ENCODE measurements at regions not wholly inside any gene's neighbourhood (a gene's known extent, or its start where the extent isn't known, plus 50 kb on each side); places are given as distances from the start of the nearest gene placed in this dataset.
"Not testable (repeated sequence)": the region's sequence is repeated elsewhere in the genome, so short reads cannot be mapped to it uniquely, and the experiment has no call there.

GRCh38 chr13:48819899-48820298 is 155.8 kb upstream of the FNDC3A start:
- no peaks in the 10 kb centered on the region for H3K9me3 ChIP-seq (ENCODE audit: control insufficient read depth in 5 of 5, low read length in 5 of 5)
- H3K27ac ChIP-seq (ENCODE audit: low read depth, low read length) = no peak overlapping the region
- no peak overlapping the region for H3K9ac ChIP-seq (ENCODE audit: low read length in 5 of 5)
- no peak overlapping the region for H3K4me3 ChIP-seq (ENCODE audit: low read depth in 1 of 5, low read length in 5 of 5)
- H3K4me1 ChIP-seq (ENCODE audit: control insufficient read depth in 5 of 5, insufficient read depth in 5 of 5, low read length in 5 of 5) = peaks cover 0 to 5% (median 0%) of the 10 kb centered on the region in 5 donors
- no peaks in the 10 kb centered on the region for H3K27me3 ChIP-seq (ENCODE audit: control insufficient read depth in 5 of 5, insufficient read depth in 4 of 5, low read length in 5 of 5)
- no peaks in the 10 kb centered on the region for H3K36me3 ChIP-seq (ENCODE audit: control insufficient read depth in 5 of 5, insufficient read depth in 5 of 5, low read length in 5 of 5)

DNA sequence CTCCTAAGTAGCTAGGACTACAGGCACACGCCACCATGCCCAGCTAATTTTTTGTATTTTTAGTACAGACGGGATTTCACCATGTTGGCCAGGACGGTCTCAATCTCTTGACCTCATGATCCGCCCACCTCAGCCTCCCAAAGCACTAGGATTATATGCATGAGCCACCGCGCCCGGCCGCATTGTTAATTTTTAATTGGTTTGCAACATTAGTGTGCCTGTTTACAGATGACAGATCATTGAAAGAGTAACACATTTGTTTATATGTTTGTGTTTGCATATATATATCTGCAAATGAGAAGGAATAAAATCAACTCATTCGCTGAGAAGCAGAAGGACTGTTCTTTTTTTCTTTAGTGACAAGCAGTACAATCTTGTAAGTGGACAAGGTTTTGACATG is 152.2 kb upstream of the FNDC3A start:
- H3K4me1 ChIP-seq (ENCODE audit: control insufficient read depth in 5 of 5, insufficient read depth in 5 of 5, low read length in 5 of 5); H3K4me3 ChIP-seq (ENCODE audit: low read depth in 1 of 5, low read length in 5 of 5); H3K9ac ChIP-seq (ENCODE audit: low read length in 5 of 5); H3K27me3 ChIP-seq (ENCODE audit: control insufficient read depth in 5 of 5, insufficient read depth in 4 of 5, low read length in 5 of 5); H3K36me3 ChIP-seq (ENCODE audit: control insufficient read depth in 5 of 5, insufficient read depth in 5 of 5, low read length in 5 of 5); H3K27ac ChIP-seq (ENCODE audit: low read depth, low read length): not testable (repeated sequence)
- peaks cover 2 to 19% (median 14%) of the 10 kb centered on the region in 5 donors for H3K9me3 ChIP-seq (ENCODE audit: control insufficient read depth in 5 of 5, low read length in 5 of 5)

DNA sequence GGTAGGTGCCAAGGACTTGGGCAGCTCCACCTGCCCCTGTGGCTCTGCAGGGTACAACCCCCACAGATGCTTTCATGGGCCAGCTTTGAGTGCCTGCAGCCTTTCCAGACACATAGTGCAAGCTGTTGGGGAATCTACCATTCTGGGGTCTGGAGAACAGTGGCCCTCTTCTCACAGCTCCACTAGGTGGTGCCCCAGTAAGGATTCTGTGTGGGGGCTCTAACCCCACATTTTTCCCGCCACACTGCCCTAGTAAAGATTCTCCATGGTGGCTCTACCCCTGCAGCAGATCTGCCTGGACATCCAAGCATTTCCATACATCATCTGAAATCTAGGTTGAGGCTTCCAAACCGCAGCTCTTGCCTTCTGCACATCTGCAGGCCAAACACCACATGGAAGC is 149.7 kb upstream of the FNDC3A start:
- Histone ChIP-seq H3K27me3 (ENCODE audit: control insufficient read depth in 5 of 5, insufficient read depth in 4 of 5, low read length in 5 of 5) (no peaks in the 10 kb centered on the region), H3K4me1 (ENCODE audit: control insufficient read depth in 5 of 5, insufficient read depth in 5 of 5, low read length in 5 of 5) (no peaks in the 10 kb centered on the region), H3K9me3 (ENCODE audit: control insufficient read depth in 5 of 5, low read length in 5 of 5) (peaks cover 2 to 19% (median 14%) of the 10 kb centered on the region in 5 donors), H3K9ac (ENCODE audit: low read length in 5 of 5) (no peak overlapping the region), H3K4me3 (ENCODE audit: low read depth in 1 of 5, low read length in 5 of 5) (no peak overlapping the region), H3K27ac (ENCODE audit: low read depth, low read length) (no peak overlapping the region), H3K36me3 (ENCODE audit: control insufficient read depth in 5 of 5, insufficient read depth in 5 of 5, low read length in 5 of 5) (no peaks in the 10 kb centered on the region)

- not testable (repeated sequence) for H3K4me3 ChIP-seq (ENCODE audit: low read depth in 1 of 5, low read length in 5 of 5); H3K36me3 ChIP-seq (ENCODE audit: control insufficient read depth in 5 of 5, insufficient read depth in 5 of 5, low read length in 5 of 5); H3K27ac ChIP-seq (ENCODE audit: low read depth, low read length); H3K27me3 ChIP-seq (ENCODE audit: control insufficient read depth in 5 of 5, insufficient read depth in 4 of 5, low read length in 5 of 5); H3K9ac ChIP-seq (ENCODE audit: low read length in 5 of 5); H3K4me1 ChIP-seq (ENCODE audit: control insufficient read depth in 5 of 5, insufficient read depth in 5 of 5, low read length in 5 of 5)
- H3K9me3 ChIP-seq (ENCODE audit: control insufficient read depth in 5 of 5, low read length in 5 of 5) = peaks cover 2 to 23% (median 19%) of the 10 kb centered on the region in 5 donors
Measured at GRCh38 chr13:48826922-48827454, 148.7 kb upstream of the FNDC3A start.

DNA sequence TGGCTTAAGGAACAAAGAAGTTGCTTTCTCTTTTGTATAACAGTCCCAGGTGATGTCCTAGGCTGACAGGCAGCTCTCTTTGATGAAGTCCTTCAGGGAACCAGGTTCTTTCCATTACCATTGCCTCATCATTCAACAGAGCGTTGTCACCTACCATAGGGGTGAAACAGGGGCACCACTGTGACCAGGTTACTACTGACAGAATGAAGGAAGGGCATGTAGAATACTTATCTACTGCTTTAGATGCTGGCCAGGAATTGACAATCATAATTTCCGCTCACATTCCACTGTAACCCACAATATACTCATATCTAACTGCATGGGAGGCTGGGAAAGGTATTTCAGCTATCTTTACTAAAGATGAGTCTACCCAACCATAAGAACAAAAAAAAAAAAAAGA is 148.0 kb upstream of the FNDC3A start:
- Histone ChIP-seq H3K27ac (ENCODE audit: low read depth, low read length) (no peak overlapping the region), H3K4me3 (ENCODE audit: low read depth in 1 of 5, low read length in 5 of 5) (no peak overlapping the region), H3K27me3 (ENCODE audit: control insufficient read depth in 5 of 5, insufficient read depth in 4 of 5, low read length in 5 of 5) (no peaks in the 10 kb centered on the region), H3K4me1 (ENCODE audit: control insufficient read depth in 5 of 5, insufficient read depth in 5 of 5, low read length in 5 of 5) (no peaks in the 10 kb centered on the region), H3K36me3 (ENCODE audit: control insufficient read depth in 5 of 5, insufficient read depth in 5 of 5, low read length in 5 of 5) (no peaks in the 10 kb centered on the region), H3K9ac (ENCODE audit: low read length in 5 of 5) (no peak overlapping the region), H3K9me3 (ENCODE audit: control insufficient read depth in 5 of 5, low read length in 5 of 5) (peaks cover 2 to 24% (median 21%) of the 10 kb centered on the region in 5 donors)

- no peak overlapping the region for H3K9ac ChIP-seq (ENCODE audit: low read length in 5 of 5)
- no peak overlapping the region for H3K27ac ChIP-seq (ENCODE audit: low read depth, low read length)
- H3K27me3 ChIP-seq (ENCODE audit: control insufficient read depth in 5 of 5, insufficient read depth in 4 of 5, low read length in 5 of 5) = no peaks in the 10 kb centered on the region
- H3K4me3 ChIP-seq (ENCODE audit: low read depth in 1 of 5, low read length in 5 of 5) = no peak overlapping the region
- peaks cover 2 to 27% (median 23%) of the 10 kb centered on the region in 5 donors for H3K9me3 ChIP-seq (ENCODE audit: control insufficient read depth in 5 of 5, low read length in 5 of 5)
- H3K4me1 ChIP-seq (ENCODE audit: control insufficient read depth in 5 of 5, insufficient read depth in 5 of 5, low read length in 5 of 5) = no peaks in the 10 kb centered on the region
- no peaks in the 10 kb centered on the region for H3K36me3 ChIP-seq (ENCODE audit: control insufficient read depth in 5 of 5, insufficient read depth in 5 of 5, low read length in 5 of 5)
Measured at GRCh38 chr13:48828962-48829411, 146.7 kb upstream of the FNDC3A start.

- Histone ChIP-seq H3K4me3 (ENCODE audit: low read depth in 1 of 5, low read length in 5 of 5) (no peak overlapping the region), H3K4me1 (ENCODE audit: control insufficient read depth in 5 of 5, insufficient read depth in 5 of 5, low read length in 5 of 5) (no peaks in the 10 kb centered on the region), H3K36me3 (ENCODE audit: control insufficient read depth in 5 of 5, insufficient read depth in 5 of 5, low read length in 5 of 5) (no peaks in the 10 kb centered on the region), H3K9me3 (ENCODE audit: control insufficient read depth in 5 of 5, low read length in 5 of 5) (peaks cover 2 to 30% (median 23%) of the 10 kb centered on the region in 5 donors), H3K9ac (ENCODE audit: low read length in 5 of 5) (no peak overlapping the region), H3K27ac (ENCODE audit: low read depth, low read length) (no peak overlapping the region), H3K27me3 (ENCODE audit: control insufficient read depth in 5 of 5, insufficient read depth in 4 of 5, low read length in 5 of 5) (no peaks in the 10 kb centered on the region)
Measured at GRCh38 chr13:48829536-48829935, 146.2 kb upstream of the FNDC3A start.

GRCh38 chr13:48831248-48831647 is 144.5 kb upstream of the FNDC3A start:
- no peaks in the 10 kb centered on the region for H3K36me3 ChIP-seq (ENCODE audit: control insufficient read depth in 5 of 5, insufficient read depth in 5 of 5, low read length in 5 of 5)
- no peak overlapping the region for H3K9ac ChIP-seq (ENCODE audit: low read length in 5 of 5)
- H3K4me1 ChIP-seq (ENCODE audit: control insufficient read depth in 5 of 5, insufficient read depth in 5 of 5, low read length in 5 of 5) = no peaks in the 10 kb centered on the region
- no peaks in the 10 kb centered on the region for H3K27me3 ChIP-seq (ENCODE audit: control insufficient read depth in 5 of 5, insufficient read depth in 4 of 5, low read length in 5 of 5)
- peaks cover 2 to 34% (median 21%) of the 10 kb centered on the region in 5 donors for H3K9me3 ChIP-seq (ENCODE audit: control insufficient read depth in 5 of 5, low read length in 5 of 5)
- H3K4me3 ChIP-seq (ENCODE audit: low read depth in 1 of 5, low read length in 5 of 5) = no peak overlapping the region
- H3K27ac ChIP-seq (ENCODE audit: low read depth, low read length) = no peak overlapping the region

DNA sequence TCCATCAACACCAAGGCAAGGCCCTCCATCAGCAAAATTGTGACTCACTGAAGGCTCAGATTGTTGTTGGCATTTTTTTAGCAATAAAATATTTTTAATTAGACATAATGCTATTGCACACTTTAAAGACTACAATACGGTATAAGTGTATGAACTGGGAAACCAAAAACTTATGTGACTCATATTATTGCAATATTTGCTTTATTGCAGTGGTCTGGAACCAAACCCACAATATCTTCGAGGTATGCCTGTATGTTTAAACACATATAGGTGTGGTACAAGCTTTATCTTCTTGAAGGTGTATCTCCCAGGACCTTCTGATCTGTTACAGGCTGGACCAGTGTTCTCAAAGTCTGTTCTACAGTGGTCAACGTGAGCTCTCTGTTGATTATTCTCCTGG is 142.3 kb upstream of the FNDC3A start:
- no peaks in the 10 kb centered on the region for H3K27me3 ChIP-seq (ENCODE audit: control insufficient read depth in 5 of 5, insufficient read depth in 4 of 5, low read length in 5 of 5)

DNA sequence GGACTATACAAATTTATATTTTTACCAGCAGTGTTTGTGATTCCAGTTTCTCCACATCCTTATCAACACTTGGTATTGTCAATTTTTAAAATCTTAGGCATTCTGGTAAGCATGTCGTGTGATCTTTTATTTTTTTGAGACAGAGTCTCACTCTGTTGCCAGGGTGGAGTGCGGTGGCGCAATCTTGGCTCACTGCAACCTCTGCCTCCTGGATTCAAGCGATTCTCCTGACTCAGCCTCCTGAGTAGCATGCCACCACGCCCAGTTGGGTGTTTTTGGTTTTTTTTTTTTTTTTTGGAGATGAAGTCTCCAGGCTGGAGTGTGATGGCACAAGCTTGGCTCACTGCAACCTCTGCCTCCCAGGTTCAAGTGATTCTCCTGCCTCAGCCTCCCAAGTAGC is 140.4 kb upstream of the FNDC3A start:
- not testable (repeated sequence) for H3K9ac ChIP-seq (ENCODE audit: low read length in 5 of 5); H3K36me3 ChIP-seq (ENCODE audit: control insufficient read depth in 5 of 5, insufficient read depth in 5 of 5, low read length in 5 of 5); H3K27me3 ChIP-seq (ENCODE audit: control insufficient read depth in 5 of 5, insufficient read depth in 4 of 5, low read length in 5 of 5); H3K4me3 ChIP-seq (ENCODE audit: low read depth in 1 of 5, low read length in 5 of 5); H3K27ac ChIP-seq (ENCODE audit: low read depth, low read length); H3K4me1 ChIP-seq (ENCODE audit: control insufficient read depth in 5 of 5, insufficient read depth in 5 of 5, low read length in 5 of 5)
- H3K9me3 ChIP-seq (ENCODE audit: control insufficient read depth in 5 of 5, low read length in 5 of 5) = peaks cover 0 to 20% (median 7%) of the 10 kb centered on the region in 5 donors

More for the DNA sequence above, 142.3 kb upstream of the FNDC3A start:
- H3K9me3 ChIP-seq (ENCODE audit: control insufficient read depth in 5 of 5, low read length in 5 of 5) = peaks cover 0 to 20% (median 7%) of the 10 kb centered on the region in 5 donors
- H3K4me1 ChIP-seq (ENCODE audit: control insufficient read depth in 5 of 5, insufficient read depth in 5 of 5, low read length in 5 of 5) = peaks cover 0 to 6% (median 0%) of the 10 kb centered on the region in 5 donors
- no peak overlapping the region for H3K9ac ChIP-seq (ENCODE audit: low read length in 5 of 5)
- H3K4me3 ChIP-seq (ENCODE audit: low read depth in 1 of 5, low read length in 5 of 5) = peak overlapping the region in 1 of 5 donors; percentile 15
- no peaks in the 10 kb centered on the region for H3K36me3 ChIP-seq (ENCODE audit: control insufficient read depth in 5 of 5, insufficient read depth in 5 of 5, low read length in 5 of 5)
- no peak overlapping the region for H3K27ac ChIP-seq (ENCODE audit: low read depth, low read length)
